Ovary (tissue), 7 donors: ENCODE measurements at regions not wholly inside any gene's neighbourhood (a gene's known extent, or its start where the extent isn't known, plus 50 kb on each side); places are given as distances from the start of the nearest gene placed in this dataset.

Experiments
- DNase-seq, 5 donors: peaks; one replicate each; pipeline ENCODE4 v3.0.0-alpha.2; 2019 to 2020
- H3K27ac ChIP-seq, 2 donors: fragments of 200-600 bp; one replicate each; pipeline versions ENCODE4 v1.5.1 to v1.8.0; 2019 to 2022
- H3K27me3 ChIP-seq: fragments of 200-600 bp; one replicate; pipeline ENCODE4 v1.8.0; 2022
- H3K36me3 ChIP-seq: fragments of 200-600 bp; sonication (generic); one replicate; pipeline ENCODE4 v1.5.1; 2019
- H3K4me1 ChIP-seq: one replicate; pipeline ENCODE4 v1.8.1; 2013; ENCODE audit warnings: mild to moderate bottlenecking, moderate library complexity; ENCODE audit not compliant: insufficient read depth
- H3K4me3 ChIP-seq: fragments of 200-600 bp; sonication (generic); one replicate; pipeline ENCODE4 v1.5.1; 2017
- H3K9me3 ChIP-seq, 2 donors: fragments of 200-600 bp in 1 of 2; sonication (generic) in 1 of 2; one replicate each; pipeline versions ENCODE4 v1.5.1 to v1.8.1; 2013 to 2019; ENCODE audit warnings: mild to moderate bottlenecking in 1 of 2, moderate library complexity in 1 of 2
- CTCF ChIP-seq, 3 donors: fragments of 450-650 bp in 2 of 3; fragments of 200-600 bp in 1 of 3; IDR thresholded peaks; one replicate each; pipeline versions ENCODE4 v1.5.1 to v1.8.0; 2016 to 2022; ENCODE audit warnings: antibody characterized with exemption in 3 of 3, mild to moderate bottlenecking in 1 of 3
- EP300 ChIP-seq: sonication (generic); formaldehyde crosslinking; IDR thresholded peaks from one replicate; pipeline ENCODE4 v1.6.1; 2017; ENCODE audit warnings: antibody characterized with exemption
- POLR2A ChIP-seq: fragments of 450-650 bp; IDR thresholded peaks from one replicate; pipeline ENCODE4 v1.6.1; 2017; ENCODE audit warnings: antibody characterized with exemption, mild to moderate bottlenecking, moderate library complexity
- WGBS, 3 donors: extraction: QIAGEN DNeasy Blood & Tissue Kit in 1 of 3; methylation state at CpG; one replicate each; pipeline versions ENCODE4 v1.1.5 to v1.1.7; 2013 to 2017; 5-methylcytosine and 5-hydroxymethylcytosine counted together
- intact Hi-C, 4 donors: fragments of 100-400 bp; cut with DNase I; formaldehyde crosslinking; loops; one replicate each; pipeline versions ENCODE4 v1.11.0 to v1.15.1; 2022 to 2023
- donor health status: DM: no; HTN: no; CAD: no; lungs with moderate emphysema.
- donor health status: DM: no; HTN: no; CAD: no.
- donor health status: Bipolar disorder and iron deficiency.
- donor health status: DM: no; HTN: no; CAD: no.
- donor health status: DM: yes; HTN: yes; CAD: no.

DNA sequence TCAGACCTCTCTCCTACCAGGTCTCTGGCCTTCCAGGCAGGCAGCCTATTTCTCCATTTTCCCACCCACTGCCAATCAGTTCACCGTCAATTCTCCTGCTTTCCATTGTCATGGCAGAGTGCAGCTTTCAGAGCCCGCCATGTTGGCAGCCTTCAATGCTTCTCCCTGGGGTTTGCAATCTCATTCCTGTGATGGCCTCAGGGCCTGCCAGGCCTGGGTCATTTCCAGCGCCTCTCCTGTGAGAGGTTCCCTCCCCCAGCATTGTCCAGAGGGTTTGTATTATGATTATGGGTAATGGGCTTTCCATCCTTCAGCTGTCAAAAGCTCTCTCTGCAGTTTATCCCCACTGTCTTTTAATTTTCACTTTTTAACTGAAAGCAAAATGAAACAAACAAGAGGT is 716.6 kb upstream of the CDH8 start:
- no peak overlapping the region for H3K27ac ChIP-seq
- 77 to 85% (median 78%) methylated on average over 3 of the region's 3 CpGs for WGBS, 3 donors
- TF ChIP-seq EP300 (no peak), CTCF (IDR thresholded peaks at IDR 0.05) (no peak), POLR2A (no peak)
- H3K27me3 ChIP-seq, result no peaks in the 10 kb centered on the region
- no peak for DNase-seq
- H3K4me3 ChIP-seq, result no peak overlapping the region
- H3K36me3 ChIP-seq, result no peaks in the 10 kb centered on the region
- no peaks in the 10 kb centered on the region for H3K9me3 ChIP-seq
- H3K4me1 ChIP-seq, result no peaks in the 10 kb centered on the region
- intact Hi-C loops, result no loop called here

DNA sequence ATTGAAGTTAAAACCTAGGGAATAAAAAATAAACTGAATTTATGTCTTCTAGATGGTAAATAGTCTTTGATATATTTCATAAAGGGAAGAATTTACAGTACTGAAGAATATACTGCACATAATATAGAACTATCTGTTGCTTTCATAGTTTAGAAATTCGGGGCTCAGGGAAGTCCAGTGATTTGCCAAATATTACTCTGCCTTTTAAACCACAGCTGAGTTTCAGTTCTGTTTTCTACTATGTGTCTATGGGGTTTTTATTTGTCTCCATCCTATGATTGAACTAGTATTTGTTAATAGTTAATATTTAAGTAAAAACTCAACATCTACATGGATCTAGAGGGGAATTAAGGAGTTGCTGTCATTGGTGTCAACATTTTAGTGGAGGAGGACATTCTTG is 715.0 kb upstream of the CDH8 start:
- Histone ChIP-seq H3K36me3 (no peaks in the 10 kb centered on the region), H3K9me3 (no peaks in the 10 kb centered on the region), H3K27me3 (no peaks in the 10 kb centered on the region), H3K4me3 (no peak overlapping the region), H3K27ac (no peak overlapping the region), H3K4me1 (no peaks in the 10 kb centered on the region)
- no peak for DNase-seq
- TF ChIP-seq CTCF (IDR thresholded peaks at IDR 0.05) (no peak), POLR2A (no peak), EP300 (no peak)
- WGBS, 3 donors, result 57 to 79% (median 58%) methylated on average over 1 of the region's 1 CpG
- intact Hi-C loops, result no loop called here

GRCh38 chr16:62741692-62742091 is 705.5 kb upstream of the CDH8 start:
- intact Hi-C loops, result no loop called here
- Histone ChIP-seq H3K27me3 (no peaks in the 10 kb centered on the region), H3K9me3 (no peaks in the 10 kb centered on the region), H3K4me1 (no peaks in the 10 kb centered on the region), H3K27ac (no peak overlapping the region), H3K36me3 (no peaks in the 10 kb centered on the region), H3K4me3 (no peak overlapping the region)
- TF ChIP-seq POLR2A (no peak), CTCF (IDR thresholded peaks at IDR 0.05) (no peak)
- no peak for DNase-seq
- 59 to 87% (median 74%) methylated on average over 3 of the region's 3 CpGs for WGBS, 3 donors

- Histone ChIP-seq H3K9me3 (no peaks in the 10 kb centered on the region), H3K4me3 (no peak overlapping the region), H3K4me1 (no peaks in the 10 kb centered on the region), H3K27me3 (no peaks in the 10 kb centered on the region), H3K27ac (no peak overlapping the region), H3K36me3 (no peaks in the 10 kb centered on the region)
- 42 to 45% (median 43%) methylated on average over 3 of the region's 3 CpGs for WGBS, 3 donors
- TF ChIP-seq EP300, result no peak
- TF ChIP-seq CTCF (IDR thresholded peaks at IDR 0.05), result no peak
- TF ChIP-seq POLR2A, result no peak
- intact Hi-C loops, result no loop called here
- DNase-seq, result no peak
Observed at GRCh38 chr16:62738666-62739460, 702.6 kb upstream of the CDH8 start.
